ENCODE measurements at regions not wholly inside any gene's neighbourhood (a gene's known extent, or its start where the extent isn't known, plus 50 kb on each side); places are given as distances from the start of the nearest gene placed in this dataset.

- no peak for TF ChIP-seq TCF7L2 (IDR thresholded peaks at IDR 0.05; ENCODE audit: low read depth, low read length)
- TF ChIP-seq POLR2AphosphoS5 (IDR thresholded peaks at IDR 0.05; ENCODE audit: low read depth, low read length) = no peak
- TF ChIP-seq, protein P1, sequence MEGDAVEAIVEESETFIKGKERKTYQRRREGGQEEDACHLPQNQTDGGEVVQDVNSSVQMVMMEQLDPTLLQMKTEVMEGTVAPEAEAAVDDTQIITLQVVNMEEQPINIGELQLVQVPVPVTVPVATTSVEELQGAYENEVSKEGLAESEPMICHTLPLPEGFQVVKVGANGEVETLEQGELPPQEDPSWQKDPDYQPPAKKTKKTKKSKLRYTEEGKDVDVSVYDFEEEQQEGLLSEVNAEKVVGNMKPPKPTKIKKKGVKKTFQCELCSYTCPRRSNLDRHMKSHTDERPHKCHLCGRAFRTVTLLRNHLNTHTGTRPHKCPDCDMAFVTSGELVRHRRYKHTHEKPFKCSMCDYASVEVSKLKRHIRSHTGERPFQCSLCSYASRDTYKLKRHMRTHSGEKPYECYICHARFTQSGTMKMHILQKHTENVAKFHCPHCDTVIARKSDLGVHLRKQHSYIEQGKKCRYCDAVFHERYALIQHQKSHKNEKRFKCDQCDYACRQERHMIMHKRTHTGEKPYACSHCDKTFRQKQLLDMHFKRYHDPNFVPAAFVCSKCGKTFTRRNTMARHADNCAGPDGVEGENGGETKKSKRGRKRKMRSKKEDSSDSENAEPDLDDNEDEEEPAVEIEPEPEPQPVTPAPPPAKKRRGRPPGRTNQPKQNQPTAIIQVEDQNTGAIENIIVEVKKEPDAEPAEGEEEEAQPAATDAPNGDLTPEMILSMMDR (IDR thresholded peaks at IDR 0.05) = no peak
- no peak for TF ChIP-seq REST (IDR thresholded peaks at IDR 0.05; ENCODE audit: insufficient read depth in 1 of 2, low read depth in 2 of 2, low read length in 1 of 2)
- TF ChIP-seq SIN3A (IDR thresholded peaks at IDR 0.05; ENCODE audit: borderline replicate concordance, insufficient read depth, low read depth, low read length) = no peak
- DNase-seq (ENCODE audit: low read depth, low spot score) (no peak), ATAC-seq (peak; percentile 29; the same call in 1 of the 2 replicates)
- Histone ChIP-seq H3K36me3 (ENCODE audit: control insufficient read depth, insufficient read depth, low read length) (no peaks in the 10 kb centered on the region), H3K9me3 (ENCODE audit: control insufficient read depth, insufficient read depth, low read depth, low read length) (no peaks in the 10 kb centered on the region), H3K4me3 (ENCODE audit: low read depth in 2 of 2, low read length in 2 of 2) (no peak overlapping the region), H3K27ac (ENCODE audit: low read length) (no peak overlapping the region), H3K4me1 (ENCODE audit: control insufficient read depth, insufficient read depth, low read length) (peaks cover 3% of the 10 kb centered on the region), H3K27me3 (ENCODE audit: control insufficient read depth, insufficient read depth, low read length) (peaks cover 2% of the 10 kb centered on the region; the same call in 1 of the 2 replicates)
- intact Hi-C loops (cut with micrococcal nuclease; ENCODE audit: unreplicated experiment) (no loop called here), in situ Hi-C loops (cut with HindIII; ENCODE audit: low pct_unique_long_range_greater_than_20kb, low sequenced_read_pairs) (no loop called here)
- no TSS peak for BruUV-seq (replicated peaks)
- ChIA-PET CTCF (no interaction called here), POLR2A (no interaction called here)
Observed at GRCh38 chr19:29401712-29402421, 123.9 kb upstream of the VSTM2B start.

GRCh38 chr19:29402563-29402962 is 123.2 kb upstream of the VSTM2B start:
- BruUV-seq (replicated peaks) = no TSS peak
- Histone ChIP-seq H3K36me3 (ENCODE audit: control insufficient read depth, insufficient read depth, low read length) (no peaks in the 10 kb centered on the region), H3K27me3 (ENCODE audit: control insufficient read depth, insufficient read depth, low read length) (peaks cover 3% of the 10 kb centered on the region; the same call in 1 of the 2 replicates), H3K27ac (ENCODE audit: low read length) (no peak overlapping the region), H3K9me3 (ENCODE audit: control insufficient read depth, insufficient read depth, low read depth, low read length) (no peaks in the 10 kb centered on the region), H3K4me3 (ENCODE audit: low read depth in 2 of 2, low read length in 2 of 2) (no peak overlapping the region), H3K4me1 (ENCODE audit: control insufficient read depth, insufficient read depth, low read length) (peaks cover 3% of the 10 kb centered on the region)
- CTCF ChIA-PET = no interaction called here
- no peak for DNase-seq (ENCODE audit: low read depth, low spot score)
- in situ Hi-C loops (cut with HindIII; ENCODE audit: low pct_unique_long_range_greater_than_20kb, low sequenced_read_pairs) (no loop called here), intact Hi-C loops (cut with micrococcal nuclease; ENCODE audit: unreplicated experiment) (no loop called here)
- TF ChIP-seq, protein P1 (IDR thresholded peaks at IDR 0.05) = no peak
- no peak for TF ChIP-seq POLR2AphosphoS5 (IDR thresholded peaks at IDR 0.05; ENCODE audit: low read depth, low read length)
- no peak for TF ChIP-seq REST (IDR thresholded peaks at IDR 0.05; ENCODE audit: insufficient read depth in 1 of 2, low read depth in 2 of 2, low read length in 1 of 2)
- TF ChIP-seq TCF7L2 (IDR thresholded peaks at IDR 0.05; ENCODE audit: low read depth, low read length) = no peak
- no peak for TF ChIP-seq SIN3A (IDR thresholded peaks at IDR 0.05; ENCODE audit: borderline replicate concordance, insufficient read depth, low read depth, low read length)
- POLR2A ChIA-PET = no interaction called here
- ATAC-seq = no peak
